ENCODE measurements at regions not wholly inside any gene's neighbourhood (a gene's known extent, or its start where the extent isn't known, plus 50 kb on each side); places are given as distances from the start of the nearest gene placed in this dataset.

GRCh38 chr2:163812926-163813520 lies 77.2 kb upstream of the FIGN start:
- intact Hi-C loops (cut with DNase I) = no loop called here
- no peak for DNase-seq

DNA sequence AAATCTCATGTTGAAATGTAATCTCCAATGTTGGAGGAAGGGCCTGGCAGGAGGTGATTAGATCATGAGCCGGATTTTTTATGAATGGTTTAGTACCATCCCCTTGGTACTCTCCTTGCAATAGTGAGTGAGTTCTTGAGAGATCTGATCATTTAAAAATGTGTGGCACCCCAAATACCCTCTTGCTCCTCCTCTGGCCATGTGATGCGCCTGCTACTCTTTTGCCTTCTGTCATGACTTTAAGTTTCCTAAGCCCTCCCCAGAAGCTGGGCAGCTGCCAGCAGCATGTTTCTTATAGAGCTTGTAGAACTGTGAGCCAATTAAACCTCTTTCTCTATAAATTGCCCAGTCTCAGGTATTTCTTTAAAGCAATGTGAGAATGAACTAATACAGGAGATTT lies 72.6 kb upstream of the FIGN start:
- DNase-seq = no peak
- intact Hi-C loops (cut with DNase I) = no loop called here

- intact Hi-C loops (cut with DNase I) = no loop called here
- DNase-seq = peak in 13 of 42 donors; percentile 4 to 50 (median 17)
Observed at GRCh38 chr2:163802284-163802683, 66.5 kb upstream of the FIGN start.

DNA sequence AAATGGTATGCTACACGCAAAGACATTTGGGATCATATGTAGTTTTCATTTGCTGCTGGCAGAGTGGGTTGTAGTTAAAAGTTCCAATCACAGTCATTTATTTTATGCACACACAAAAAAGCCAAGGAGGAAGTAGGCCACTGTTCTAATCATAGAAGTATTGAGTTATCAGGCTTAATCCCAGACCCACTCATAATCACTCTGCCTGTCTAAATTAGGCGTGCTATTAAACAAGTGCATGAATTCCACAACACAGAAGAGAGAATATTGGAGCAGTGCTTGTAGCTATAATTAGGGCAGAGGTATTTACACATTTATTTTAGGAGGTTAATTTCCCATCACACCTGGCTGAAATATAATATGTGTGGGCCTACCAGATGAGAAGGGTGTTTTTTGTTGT lies 65.7 kb upstream of the FIGN start:
- DNase-seq = no peak
- intact Hi-C loops (cut with DNase I) = no loop called here

- DNase-seq = peak in 20 of 42 donors; percentile 2 to 45 (median 14)
- intact Hi-C loops (cut with DNase I) = no loop called here
Observed at GRCh38 chr2:163800951-163801381, 65.2 kb upstream of the FIGN start.

- intact Hi-C loops (cut with DNase I) = no loop called here
- DNase-seq = no peak
Observed at GRCh38 chr2:163799807-163800206, 64.0 kb upstream of the FIGN start.

DNA sequence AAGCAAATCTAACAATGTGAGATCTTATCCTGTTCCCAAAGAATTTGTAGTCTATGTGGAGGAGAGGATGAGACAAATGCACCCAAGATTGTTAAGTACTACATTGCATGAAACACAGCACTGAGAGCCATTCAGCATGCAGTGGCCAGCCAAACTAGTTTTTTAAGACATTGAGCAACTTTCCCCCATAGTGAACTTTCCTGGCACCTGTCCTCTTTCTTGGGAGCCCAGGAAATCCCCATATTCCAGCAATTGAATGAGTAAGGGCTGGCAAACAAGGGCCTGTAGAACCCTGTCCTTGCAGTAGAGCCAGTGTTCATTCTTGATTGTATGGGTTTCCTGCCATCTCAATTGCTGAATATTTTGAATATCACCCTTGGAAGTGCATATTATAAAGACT lies 58.8 kb upstream of the FIGN start:
- peak in 2 of 42 donors; percentile 13 to 37 for DNase-seq
- intact Hi-C loops (cut with DNase I) = no loop called here

Measured in head of caudate nucleus (tissue), 42 donors.